Esophagus muscularis mucosa (tissue), 4 donors: ENCODE measurements at regions not wholly inside any gene's neighbourhood (a gene's known extent, or its start where the extent isn't known, plus 50 kb on each side); places are given as distances from the start of the nearest gene placed in this dataset.

ENCODE experiments used
- DNase-seq: peaks from one replicate; pipeline ENCODE4 v3.0.0-alpha.2; 2017; ENCODE audit errors: extremely low spot score
- H3K27ac ChIP-seq, 4 donors: fragments of 200-600 bp; sonication (generic); replicated peaks in 1 of 4; 1 replicate in 3 of 4; 2 replicates in 1 of 4; pipeline ENCODE4 v1.5.1; 2016 to 2019; ENCODE audit warnings: mild to moderate bottlenecking in 1 of 4
- H3K27me3 ChIP-seq, 4 donors: fragments of 200-600 bp; sonication (generic); one replicate each; pipeline versions ENCODE4 v1.5.1 to v1.6.0; 2016 to 2019
- H3K36me3 ChIP-seq, 4 donors: fragments of 200-600 bp; sonication (generic); one replicate each; pipeline ENCODE4 v1.5.1; 2016 to 2019
- H3K4me1 ChIP-seq, 4 donors: fragments of 200-600 bp; sonication (generic); one replicate each; pipeline ENCODE4 v1.5.1; 2016 to 2019
- H3K4me3 ChIP-seq, 4 donors: fragments of 200-600 bp; sonication (generic); 1 replicate in 2 of 4; 2 replicates in 2 of 4; pipeline ENCODE4 v1.5.1; 2016 to 2019; ENCODE audit warnings: mild to moderate bottlenecking in 4 of 4, moderate library complexity in 1 of 4
- H3K9me3 ChIP-seq, 4 donors: fragments of 200-600 bp; sonication (generic); 1 replicate in 3 of 4; 2 replicates in 1 of 4; pipeline ENCODE4 v1.5.1; 2016 to 2019
- CTCF ChIP-seq, 3 experiments: fragments of 200-600 bp in 2 of 3; fragments of 450-650 bp in 1 of 3; sonication (generic) in 2 of 3; IDR thresholded peaks; one replicate each; pipeline ENCODE4 v1.5.1; 2017 to 2019; ENCODE audit warnings: antibody characterized with exemption in 3 of 3, mild to moderate bottlenecking in 2 of 3, moderate library complexity in 1 of 3
- EP300 ChIP-seq: sonication (generic); formaldehyde crosslinking; IDR thresholded peaks from one replicate; pipeline ENCODE4 v1.6.1; 2017; ENCODE audit warnings: antibody characterized with exemption
- POLR2A ChIP-seq: fragments of 450-650 bp; IDR thresholded peaks from one replicate; pipeline ENCODE4 v1.6.1; 2017; ENCODE audit warnings: antibody characterized with exemption, moderate library complexity, mild to moderate bottlenecking, low read depth
- POLR2AphosphoS5 ChIP-seq, 2 donors: sonication (generic); formaldehyde crosslinking; IDR thresholded peaks; one replicate each; pipeline ENCODE4 v1.6.1; 2017; ENCODE audit warnings: antibody characterized with exemption in 2 of 2
- WGBS: methylation state at CpG from one replicate; pipeline ENCODE4 v1.1.5; 2018; 5-methylcytosine and 5-hydroxymethylcytosine counted together
- intact Hi-C: fragments of 100-400 bp; cut with DNase I; formaldehyde crosslinking; loops from one replicate; pipeline ENCODE4 v1.15.1; 2023

GRCh38 chr10:62639144-62639543 is 165.4 kb upstream of the ADO start:
- 93% methylated on average over 2 of the region's 2 CpGs for WGBS
- no peak for TF ChIP-seq POLR2A
- TF ChIP-seq POLR2AphosphoS5 (IDR thresholded peaks at IDR 0.05) = no peak
- TF ChIP-seq EP300 = no peak
- no peak for TF ChIP-seq CTCF (IDR thresholded peaks at IDR 0.05)
- Histone ChIP-seq H3K36me3 (no peaks in the 10 kb centered on the region), H3K9me3 (no peaks in the 10 kb centered on the region), H3K27ac (no peak overlapping the region), H3K4me3 (no peak overlapping the region), H3K4me1 (peaks cover 0 to 17% (median 13%) of the 10 kb centered on the region in 4 donors), H3K27me3 (no peaks in the 10 kb centered on the region)
- intact Hi-C loops = no loop called here
- no peak for DNase-seq

- H3K4me3 ChIP-seq = no peak overlapping the region
- no peaks in the 10 kb centered on the region for H3K9me3 ChIP-seq
- no peak overlapping the region for H3K27ac ChIP-seq
- intact Hi-C loops = no loop called here
- DNase-seq = no peak
- peaks cover 0 to 17% (median 13%) of the 10 kb centered on the region in 4 donors for H3K4me1 ChIP-seq
- no peaks in the 10 kb centered on the region for H3K36me3 ChIP-seq
- TF ChIP-seq POLR2AphosphoS5 (IDR thresholded peaks at IDR 0.05) (no peak), CTCF (IDR thresholded peaks at IDR 0.05) (no peak), EP300 (no peak), POLR2A (no peak)
- no peaks in the 10 kb centered on the region for H3K27me3 ChIP-seq
Observed at GRCh38 chr10:62640411-62640810, 164.1 kb upstream of the ADO start.

GRCh38 chr10:62643606-62644587 is 160.6 kb upstream of the ADO start:
- Histone ChIP-seq H3K4me1 (no peaks in the 10 kb centered on the region), H3K27me3 (no peaks in the 10 kb centered on the region), H3K36me3 (no peaks in the 10 kb centered on the region), H3K9me3 (no peaks in the 10 kb centered on the region), H3K4me3 (no peak overlapping the region), H3K27ac (no peak overlapping the region)
- intact Hi-C loops = no loop called here
- TF ChIP-seq CTCF (IDR thresholded peaks at IDR 0.05) (no peak), POLR2A (no peak), EP300 (no peak)
- no peak for DNase-seq
- WGBS = 96% methylated on average over 5 of the region's 5 CpGs

- intact Hi-C loops = no loop called here
- no peaks in the 10 kb centered on the region for H3K4me1 ChIP-seq
- WGBS = 86% methylated on average over 6 of the region's 6 CpGs
- no peak overlapping the region for H3K4me3 ChIP-seq
- TF ChIP-seq POLR2A (no peak), EP300 (no peak), CTCF (IDR thresholded peaks at IDR 0.05) (no peak), POLR2AphosphoS5 (IDR thresholded peaks at IDR 0.05) (no peak)
- H3K27me3 ChIP-seq = no peaks in the 10 kb centered on the region
- H3K27ac ChIP-seq = no peak overlapping the region
- no peaks in the 10 kb centered on the region for H3K9me3 ChIP-seq
- H3K36me3 ChIP-seq = no peaks in the 10 kb centered on the region
- no peak for DNase-seq
Observed at GRCh38 chr10:62647375-62648092, 157.0 kb upstream of the ADO start.
